Left lung (tissue), 4 donors: ENCODE measurements at regions not wholly inside any gene's neighbourhood (a gene's known extent, or its start where the extent isn't known, plus 50 kb on each side); places are given as distances from the start of the nearest gene placed in this dataset.

Experiments
- ATAC-seq: fragments of 200-7000 bp; cut with Tn5 transposase; one replicate; pipeline ENCODE4 v1.9.1; 2020; ENCODE audit warnings: moderate library complexity
- DNase-seq, 4 donors: peaks; one replicate each; pipeline ENCODE4 v3.0.0-alpha.2; 2013 to 2020
- H3K27ac ChIP-seq, 2 donors: fragments of 200-600 bp; sonication (generic) in 1 of 2; one replicate each; pipeline versions ENCODE4 v1.5.0 to v1.8.0; 2020 to 2021
- H3K27me3 ChIP-seq, 2 donors: fragments of 200-600 bp; sonication (generic) in 1 of 2; one replicate each; pipeline versions ENCODE4 v1.5.0 to v1.8.0; 2020 to 2021
- H3K36me3 ChIP-seq, 2 donors: fragments of 200-600 bp; sonication (generic) in 1 of 2; one replicate each; pipeline versions ENCODE4 v1.5.0 to v1.8.0; 2020 to 2021
- H3K4me1 ChIP-seq, 2 donors: fragments of 200-600 bp; one replicate each; pipeline ENCODE4 v1.8.0; 2021
- H3K4me3 ChIP-seq, 2 donors: fragments of 200-600 bp; sonication (generic) in 1 of 2; one replicate each; pipeline versions ENCODE4 v1.5.0 to v1.8.0; 2020 to 2021; ENCODE audit warnings: mild to moderate bottlenecking in 1 of 2
- H3K9me3 ChIP-seq, 2 donors: fragments of 200-600 bp; sonication (generic) in 1 of 2; one replicate each; pipeline versions ENCODE4 v1.5.0 to v1.8.0; 2020 to 2021
- CTCF ChIP-seq, 2 donors: fragments of 200-600 bp; sonication (generic) in 1 of 2; IDR thresholded peaks; one replicate each; pipeline versions ENCODE4 v1.5.0 to v1.8.0; 2021; ENCODE audit warnings: antibody characterized with exemption in 2 of 2
- intact Hi-C, 2 donors: fragments of 100-400 bp; cut with DNase I; formaldehyde crosslinking; loops; one replicate each; pipeline versions ENCODE4 v1.11.2 to v1.14.2; 2022
- donor health status: DM: no; HTN: yes; CAD: no.
- donor health status: DM: no; HTN: no; CAD: no.

GRCh38 chr7:157467496-157468212, 130.8 kb downstream of the DNAJB6 start:
- Histone ChIP-seq H3K36me3 (no peaks in the 10 kb centered on the region), H3K27me3 (peaks cover 5 to 62% of the 10 kb centered on the region in 2 donors), H3K27ac (no peak overlapping the region), H3K4me3 (no peak overlapping the region), H3K4me1 (no peaks in the 10 kb centered on the region), H3K9me3 (peaks cover 0 to 10% of the 10 kb centered on the region in 2 donors)
- no peak for ATAC-seq
- no peak for TF ChIP-seq CTCF (IDR thresholded peaks at IDR 0.05)
- DNase-seq = no peak
- intact Hi-C loops = no loop called here

DNA sequence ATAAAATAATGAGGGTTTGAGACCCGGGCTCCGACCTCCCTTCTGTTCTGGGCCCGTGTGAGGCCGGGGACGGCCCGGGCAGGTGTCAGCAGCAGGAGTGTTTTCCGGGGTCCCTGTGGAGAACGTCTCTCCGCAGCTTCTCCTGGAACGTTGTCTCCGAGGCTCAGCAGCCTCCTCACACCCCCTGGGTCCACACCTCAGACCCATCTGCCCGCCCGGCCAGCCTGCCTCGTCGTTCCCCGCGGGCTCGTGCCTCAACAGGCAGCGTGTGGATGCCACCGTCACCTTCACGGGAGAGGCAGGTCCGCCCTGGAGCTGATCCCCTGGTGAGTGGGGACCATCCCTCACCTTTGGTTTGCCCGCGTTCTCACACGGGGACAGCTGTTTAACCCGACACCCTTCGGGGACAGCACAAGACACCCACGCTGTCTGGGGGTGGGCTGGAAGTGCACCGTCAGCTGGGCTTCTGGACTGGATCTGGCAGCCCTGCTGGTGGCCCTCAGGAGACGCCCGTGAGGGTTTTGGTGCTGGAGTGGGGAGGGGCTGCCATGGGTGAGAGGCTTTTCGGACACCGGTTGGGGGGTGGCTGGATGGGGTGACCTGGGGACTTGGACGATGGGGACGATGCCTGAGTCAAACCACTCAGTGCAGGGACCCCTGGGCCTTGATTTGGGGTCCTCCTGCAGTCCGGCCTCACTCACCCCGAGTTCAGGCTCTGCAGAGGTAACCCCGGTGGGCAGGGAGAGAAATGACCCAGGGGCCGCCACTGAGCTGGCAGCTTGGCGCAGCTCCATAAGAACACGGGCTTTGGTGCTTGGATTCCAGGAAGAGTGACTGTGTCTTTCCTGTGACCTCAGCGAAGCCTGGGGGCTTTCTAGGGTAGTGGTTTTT, 131.7 kb downstream of the DNAJB6 start:
- intact Hi-C loops = no loop called here
- no peak overlapping the region for H3K27ac ChIP-seq
- TF ChIP-seq CTCF (IDR thresholded peaks at IDR 0.05) = no peak
- H3K4me1 ChIP-seq = no peaks in the 10 kb centered on the region
- no peak overlapping the region for H3K4me3 ChIP-seq
- H3K27me3 ChIP-seq = peaks cover 5 to 55% of the 10 kb centered on the region in 2 donors
- no peaks in the 10 kb centered on the region for H3K36me3 ChIP-seq
- ATAC-seq = no peak
- peaks cover 0 to 18% of the 10 kb centered on the region in 2 donors for H3K9me3 ChIP-seq
- peak in 1 of 4 donors; percentile 68 for DNase-seq

GRCh38 chr7:157469181-157470016, 132.6 kb downstream of the DNAJB6 start:
- no peaks in the 10 kb centered on the region for H3K36me3 ChIP-seq
- peaks cover 3 to 50% of the 10 kb centered on the region in 2 donors for H3K27me3 ChIP-seq
- peak in 1 of 4 donors; percentile 67 for DNase-seq
- TF ChIP-seq CTCF (IDR thresholded peaks at IDR 0.05) = no peak
- no peak overlapping the region for H3K4me3 ChIP-seq
- intact Hi-C loops = no loop called here
- H3K27ac ChIP-seq = no peak overlapping the region
- no peaks in the 10 kb centered on the region for H3K4me1 ChIP-seq
- no peak for ATAC-seq
- peaks cover 0 to 27% of the 10 kb centered on the region in 2 donors for H3K9me3 ChIP-seq

- Histone ChIP-seq H3K27ac (no peak overlapping the region), H3K9me3 (peaks cover 0 to 29% of the 10 kb centered on the region in 2 donors), H3K36me3 (no peaks in the 10 kb centered on the region), H3K27me3 (peaks cover 0 to 44% of the 10 kb centered on the region in 2 donors), H3K4me1 (no peaks in the 10 kb centered on the region), H3K4me3 (no peak overlapping the region)
- no peak for ATAC-seq
- intact Hi-C loops = no loop called here
- DNase-seq = no peak
- TF ChIP-seq CTCF (IDR thresholded peaks at IDR 0.05) = no peak
Observed at GRCh38 chr7:157470017-157470322, 133.2 kb downstream of the DNAJB6 start.
